ENCODE measurements at regions not wholly inside any gene's neighbourhood (a gene's known extent, or its start where the extent isn't known, plus 50 kb on each side); places are given as distances from the start of the nearest gene placed in this dataset.

- H3K4me1 Mint-ChIP-seq (ENCODE audit: low read depth) = no peaks in the 10 kb centered on the region
- H3K4me3 Mint-ChIP-seq = no peak overlapping the region
- H3K9me3 Mint-ChIP-seq = peaks cover 10 to 16% of the 10 kb centered on the region in 2 donors
- ATAC-seq (replicated peaks in 1 of 2) (no peak), DNase-seq (no peak)
- no peak overlapping the region for H3K27ac Mint-ChIP-seq
- no peaks in the 10 kb centered on the region for H3K27me3 Mint-ChIP-seq (ENCODE audit: low read depth)
- peaks cover 0 to 2% of the 10 kb centered on the region in 2 donors for H3K36me3 Mint-ChIP-seq (ENCODE audit: insufficient read depth in 2 of 2)
These were observed 370.7 kb upstream of the LRATD1 start for GRCh38 chr2:14261771-14262170.

GRCh38 chr2:14263053-14263452 lies 369.5 kb upstream of the LRATD1 start:
- no peak overlapping the region for H3K27ac Mint-ChIP-seq
- peaks cover 10 to 16% of the 10 kb centered on the region in 2 donors for H3K9me3 Mint-ChIP-seq
- H3K27me3 Mint-ChIP-seq (ENCODE audit: low read depth) = no peaks in the 10 kb centered on the region
- no peaks in the 10 kb centered on the region for H3K4me1 Mint-ChIP-seq (ENCODE audit: low read depth)
- no peak for DNase-seq
- no peaks in the 10 kb centered on the region for H3K36me3 Mint-ChIP-seq (ENCODE audit: insufficient read depth in 2 of 2)
- H3K4me3 Mint-ChIP-seq = no peak overlapping the region
- no peak for ATAC-seq (replicated peaks in 1 of 2)

DNA sequence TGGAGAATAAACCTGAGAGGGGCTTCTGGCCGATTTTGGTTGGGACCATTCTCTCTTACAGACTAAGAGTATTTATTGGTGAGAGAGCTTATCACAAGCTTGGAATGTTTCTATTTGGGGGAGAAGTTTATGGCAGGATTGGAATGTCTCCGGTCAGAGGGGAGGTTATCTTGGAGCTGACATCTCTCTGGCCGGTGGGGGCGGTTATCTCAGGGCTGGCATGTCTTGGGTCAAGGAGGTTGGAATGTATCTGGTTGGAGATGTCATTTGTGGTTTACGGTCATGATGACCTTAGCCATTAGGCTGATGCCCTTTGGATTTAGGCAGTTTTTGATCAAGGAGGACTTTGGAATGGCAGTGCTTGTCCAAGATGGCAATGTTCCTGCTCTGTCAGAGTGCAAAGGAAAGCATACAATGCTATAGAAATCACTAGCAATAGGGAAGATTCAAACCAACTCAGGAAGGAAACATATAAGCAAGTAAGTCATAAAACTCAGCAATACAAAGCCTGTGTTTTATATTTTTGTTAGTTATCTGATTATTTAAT lies 362.4 kb upstream of the LRATD1 start:
- Mint-ChIP-seq H3K27ac (no peak overlapping the region), H3K36me3 (ENCODE audit: insufficient read depth in 2 of 2) (no peaks in the 10 kb centered on the region), H3K4me1 (ENCODE audit: low read depth) (no peaks in the 10 kb centered on the region), H3K4me3 (no peak overlapping the region), H3K27me3 (ENCODE audit: low read depth) (no peaks in the 10 kb centered on the region), H3K9me3 (peaks cover 10 to 15% of the 10 kb centered on the region in 2 donors)
- no peak for ATAC-seq (replicated peaks in 1 of 2)
- no peak for DNase-seq

DNA sequence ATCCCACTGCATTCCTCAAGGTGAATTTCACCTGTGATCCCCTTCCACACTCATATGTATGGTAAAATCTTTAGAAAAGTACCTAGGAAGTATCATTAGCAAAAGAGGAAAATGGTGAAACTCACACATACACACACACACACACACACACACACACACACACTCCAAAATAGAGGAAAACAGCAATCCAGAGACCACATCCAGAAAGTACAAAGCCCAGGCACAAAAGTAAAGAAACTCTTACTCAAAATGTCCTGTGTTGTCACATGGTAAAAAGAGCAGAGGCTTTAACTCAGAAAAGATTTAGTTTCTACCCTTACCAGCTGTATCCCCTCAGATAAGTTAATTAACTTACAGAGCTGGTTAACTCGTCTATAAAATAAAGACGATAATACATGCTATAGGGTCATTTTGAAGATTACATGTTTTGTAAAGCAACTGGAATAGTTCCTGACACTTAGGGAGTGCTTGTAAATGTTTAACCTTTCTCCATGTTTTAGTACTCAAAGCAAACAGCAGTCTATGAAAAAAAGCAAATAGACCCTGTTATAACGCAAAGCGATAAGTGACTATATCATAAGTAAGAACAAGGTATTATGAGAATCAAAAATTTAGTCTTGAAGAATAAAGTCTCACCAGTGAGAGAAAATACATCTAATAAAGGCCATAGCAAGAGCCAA lies 360.0 kb upstream of the LRATD1 start:
- H3K4me3 Mint-ChIP-seq = no peak overlapping the region
- H3K27me3 Mint-ChIP-seq (ENCODE audit: low read depth) = no peaks in the 10 kb centered on the region
- H3K36me3 Mint-ChIP-seq (ENCODE audit: insufficient read depth in 2 of 2) = no peaks in the 10 kb centered on the region
- H3K27ac Mint-ChIP-seq = no peak overlapping the region
- DNase-seq = no peak
- H3K4me1 Mint-ChIP-seq (ENCODE audit: low read depth) = no peaks in the 10 kb centered on the region
- H3K9me3 Mint-ChIP-seq = peaks cover 7 to 10% of the 10 kb centered on the region in 2 donors
- ATAC-seq (replicated peaks in 1 of 2) = no peak

- H3K4me1 Mint-ChIP-seq (ENCODE audit: low read depth) = no peaks in the 10 kb centered on the region
- DNase-seq (no peak), ATAC-seq (replicated peaks in 1 of 2) (no peak)
- H3K36me3 Mint-ChIP-seq (ENCODE audit: insufficient read depth in 2 of 2) = no peaks in the 10 kb centered on the region
- H3K9me3 Mint-ChIP-seq = peaks cover 10 to 11% of the 10 kb centered on the region in 2 donors
- no peaks in the 10 kb centered on the region for H3K27me3 Mint-ChIP-seq (ENCODE audit: low read depth)
- no peak overlapping the region for H3K27ac Mint-ChIP-seq
- H3K4me3 Mint-ChIP-seq = no peak overlapping the region
These were observed 358.9 kb upstream of the LRATD1 start for GRCh38 chr2:14273650-14274049.

DNA sequence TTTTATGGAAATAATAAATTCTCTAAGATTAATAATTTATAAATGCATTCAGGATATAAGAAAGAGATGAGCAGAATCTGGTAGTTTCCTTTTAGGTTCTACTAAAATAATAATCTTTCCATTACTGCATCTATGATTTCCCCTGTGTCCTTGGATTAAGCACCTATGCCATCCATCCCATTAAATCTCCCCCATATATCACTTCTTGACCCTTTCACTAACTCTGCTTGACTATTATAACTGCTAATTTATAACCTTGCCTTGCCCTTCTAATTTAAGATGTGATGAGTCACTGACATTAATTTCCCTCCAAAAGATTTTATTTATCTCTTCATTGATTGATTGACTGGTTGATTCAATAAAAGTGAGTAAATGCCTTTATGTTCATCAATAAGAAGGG lies 348.3 kb upstream of the LRATD1 start:
- Mint-ChIP-seq H3K36me3 (ENCODE audit: insufficient read depth in 2 of 2) (no peaks in the 10 kb centered on the region), H3K27ac (no peak overlapping the region), H3K4me3 (no peak overlapping the region), H3K4me1 (ENCODE audit: low read depth) (no peaks in the 10 kb centered on the region), H3K9me3 (peaks cover 3 to 7% of the 10 kb centered on the region in 2 donors), H3K27me3 (ENCODE audit: low read depth) (no peaks in the 10 kb centered on the region)
- DNase-seq (no peak), ATAC-seq (replicated peaks in 1 of 2) (no peak)

GRCh38 chr2:14285812-14286211 lies 346.7 kb upstream of the LRATD1 start:
- Mint-ChIP-seq H3K4me3 (no peak overlapping the region), H3K27ac (no peak overlapping the region), H3K9me3 (peaks cover 6 to 8% of the 10 kb centered on the region in 2 donors), H3K36me3 (ENCODE audit: insufficient read depth in 2 of 2) (no peaks in the 10 kb centered on the region), H3K4me1 (ENCODE audit: low read depth) (no peaks in the 10 kb centered on the region), H3K27me3 (ENCODE audit: low read depth) (no peaks in the 10 kb centered on the region)
- DNase-seq (no peak), ATAC-seq (replicated peaks in 1 of 2) (no peak)

- no peak overlapping the region for H3K4me3 Mint-ChIP-seq
- H3K4me1 Mint-ChIP-seq (ENCODE audit: low read depth) = no peaks in the 10 kb centered on the region
- peaks cover 3 to 5% of the 10 kb centered on the region in 2 donors for H3K9me3 Mint-ChIP-seq
These were observed 344.5 kb upstream of the LRATD1 start for GRCh38 chr2:14288016-14288415.

GRCh38 chr2:14292964-14293363 lies 339.6 kb upstream of the LRATD1 start:
- ATAC-seq (replicated peaks in 1 of 2) (no peak), DNase-seq (no peak)
- Mint-ChIP-seq H3K36me3 (ENCODE audit: insufficient read depth in 2 of 2) (no peaks in the 10 kb centered on the region), H3K27ac (no peak overlapping the region), H3K4me1 (ENCODE audit: low read depth) (no peaks in the 10 kb centered on the region), H3K9me3 (peaks cover 6% of the 10 kb centered on the region in 2 donors), H3K27me3 (ENCODE audit: low read depth) (no peaks in the 10 kb centered on the region), H3K4me3 (no peak overlapping the region)

More at GRCh38 chr2:14288016-14288415, 344.5 kb upstream of the LRATD1 start:
- no peak for ATAC-seq (replicated peaks in 1 of 2)
- DNase-seq = no peak
- H3K36me3 Mint-ChIP-seq (ENCODE audit: insufficient read depth in 2 of 2) = no peaks in the 10 kb centered on the region
- no peak overlapping the region for H3K27ac Mint-ChIP-seq
- no peaks in the 10 kb centered on the region for H3K27me3 Mint-ChIP-seq (ENCODE audit: low read depth)

DNA sequence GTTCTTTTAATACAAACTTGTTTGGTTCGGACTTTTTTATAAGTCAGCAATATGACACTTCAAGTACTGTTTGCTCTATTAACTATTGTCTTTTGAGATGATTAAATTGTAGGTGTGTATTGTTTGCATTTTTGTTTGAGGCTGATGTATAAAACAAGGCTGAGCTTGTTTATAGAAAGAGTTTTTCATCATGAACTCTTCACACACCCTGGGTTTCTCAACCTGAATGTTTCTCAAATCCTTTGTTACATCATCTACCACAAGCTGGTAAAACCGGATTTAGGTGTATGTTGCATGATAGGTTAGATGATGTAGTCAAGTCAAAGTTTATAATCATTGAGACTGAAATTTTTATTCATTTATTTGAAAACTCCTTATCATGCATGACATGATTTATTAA lies 335.2 kb upstream of the LRATD1 start:
- H3K36me3 Mint-ChIP-seq (ENCODE audit: insufficient read depth in 2 of 2) = no peaks in the 10 kb centered on the region
- ATAC-seq (replicated peaks in 1 of 2) (no peak), DNase-seq (no peak)
- H3K27ac Mint-ChIP-seq = no peak overlapping the region
- H3K27me3 Mint-ChIP-seq (ENCODE audit: low read depth) = no peaks in the 10 kb centered on the region
- no peaks in the 10 kb centered on the region for H3K4me1 Mint-ChIP-seq (ENCODE audit: low read depth)
- peaks cover 1 to 7% of the 10 kb centered on the region in 2 donors for H3K9me3 Mint-ChIP-seq
- no peak overlapping the region for H3K4me3 Mint-ChIP-seq

DNA sequence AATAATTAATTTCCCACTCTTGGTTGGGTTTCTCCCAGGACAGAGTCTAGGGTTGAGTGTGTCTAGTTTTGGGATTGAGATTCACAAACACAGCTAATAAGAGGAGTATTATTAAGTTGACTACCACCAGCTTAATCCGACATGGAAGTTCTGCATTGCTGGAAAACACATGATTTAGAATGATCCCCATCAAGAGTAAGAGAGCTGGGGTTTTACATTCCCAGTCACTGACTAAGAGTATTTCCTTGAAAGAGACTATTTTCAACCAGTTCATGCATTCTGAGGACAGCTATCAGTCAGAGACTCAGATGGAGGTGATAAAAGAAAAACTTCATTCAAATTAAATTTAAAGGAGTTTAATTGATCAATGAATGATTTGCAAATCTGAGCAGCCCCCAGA lies 334.6 kb upstream of the LRATD1 start:
- H3K9me3 Mint-ChIP-seq = peaks cover 1 to 7% of the 10 kb centered on the region in 2 donors
- DNase-seq = no peak
- no peak for ATAC-seq (replicated peaks in 1 of 2)
- no peaks in the 10 kb centered on the region for H3K36me3 Mint-ChIP-seq (ENCODE audit: insufficient read depth in 2 of 2)
- no peak overlapping the region for H3K4me3 Mint-ChIP-seq
- no peaks in the 10 kb centered on the region for H3K27me3 Mint-ChIP-seq (ENCODE audit: low read depth)
- no peak overlapping the region for H3K27ac Mint-ChIP-seq
- no peaks in the 10 kb centered on the region for H3K4me1 Mint-ChIP-seq (ENCODE audit: low read depth)

- DNase-seq (no peak), ATAC-seq (replicated peaks in 1 of 2) (no peak)
- no peaks in the 10 kb centered on the region for H3K4me1 Mint-ChIP-seq (ENCODE audit: low read depth)
- no peak overlapping the region for H3K27ac Mint-ChIP-seq
- no peaks in the 10 kb centered on the region for H3K27me3 Mint-ChIP-seq (ENCODE audit: low read depth)
- H3K9me3 Mint-ChIP-seq = peaks cover 1 to 8% of the 10 kb centered on the region in 2 donors
- H3K36me3 Mint-ChIP-seq (ENCODE audit: insufficient read depth in 2 of 2) = no peaks in the 10 kb centered on the region
- H3K4me3 Mint-ChIP-seq = no peak overlapping the region
These were observed 331.2 kb upstream of the LRATD1 start for GRCh38 chr2:14301331-14301730.

- Mint-ChIP-seq H3K27ac (no peak overlapping the region), H3K27me3 (ENCODE audit: low read depth) (no peaks in the 10 kb centered on the region), H3K4me3 (no peak overlapping the region), H3K36me3 (ENCODE audit: insufficient read depth in 2 of 2) (no peaks in the 10 kb centered on the region), H3K4me1 (ENCODE audit: low read depth) (no peaks in the 10 kb centered on the region), H3K9me3 (peaks cover 0 to 10% of the 10 kb centered on the region in 2 donors)
- ATAC-seq (replicated peaks in 1 of 2) (no peak), DNase-seq (no peak)
These were observed 329.0 kb upstream of the LRATD1 start for GRCh38 chr2:14303366-14304115.
